ENCODE measurements at regions not wholly inside any gene's neighbourhood (a gene's known extent, or its start where the extent isn't known, plus 50 kb on each side); places are given as distances from the start of the nearest gene placed in this dataset.

DNA sequence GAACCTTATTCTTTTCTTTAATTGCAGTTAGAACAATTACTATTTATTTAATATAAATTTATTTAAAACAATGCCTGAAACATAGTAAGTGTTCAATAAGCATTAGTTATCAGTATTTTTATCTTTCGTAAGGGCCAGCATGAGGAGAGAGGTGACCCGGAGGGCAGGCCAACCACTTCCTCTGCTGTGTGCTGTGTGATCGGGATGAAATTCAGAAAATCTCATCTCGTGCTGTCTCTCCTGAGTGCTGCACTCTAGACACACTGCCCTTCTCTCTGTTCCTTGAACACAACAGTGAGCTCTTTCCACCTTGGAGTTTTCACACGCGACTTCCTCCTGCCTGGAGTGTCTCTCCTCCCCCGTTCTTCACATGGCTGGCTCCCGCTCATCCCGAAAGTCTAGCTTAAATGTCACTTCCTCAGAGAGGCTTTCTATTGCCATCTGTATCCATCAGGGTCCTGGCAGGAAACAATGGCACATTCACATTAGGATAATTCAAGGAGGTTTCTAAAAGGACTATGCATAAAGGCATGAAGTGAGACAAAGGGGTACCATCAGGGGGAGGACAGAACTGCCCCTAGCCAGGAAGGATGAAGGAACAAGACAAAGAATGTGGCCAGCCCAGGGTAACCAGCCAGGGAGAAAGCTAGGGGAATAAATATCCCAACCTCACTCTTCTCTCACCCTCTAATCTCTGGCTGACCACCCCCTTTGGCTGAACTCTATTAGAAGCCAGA lies 142.6 kb upstream of the GJB5 start:
- TF ChIP-seq CTCF (IDR thresholded peaks at IDR 0.05; ENCODE audit: low read depth, low read length) = no peak
- no peak overlapping the region for H3K4me3 ChIP-seq (ENCODE audit: low read depth, low read length)
- DNase-seq (ENCODE audit: low read depth, low spot score) = no peak
- in situ Hi-C loops (cut with HindIII; ENCODE audit: low sequenced_read_pairs) = no loop called here

DNA sequence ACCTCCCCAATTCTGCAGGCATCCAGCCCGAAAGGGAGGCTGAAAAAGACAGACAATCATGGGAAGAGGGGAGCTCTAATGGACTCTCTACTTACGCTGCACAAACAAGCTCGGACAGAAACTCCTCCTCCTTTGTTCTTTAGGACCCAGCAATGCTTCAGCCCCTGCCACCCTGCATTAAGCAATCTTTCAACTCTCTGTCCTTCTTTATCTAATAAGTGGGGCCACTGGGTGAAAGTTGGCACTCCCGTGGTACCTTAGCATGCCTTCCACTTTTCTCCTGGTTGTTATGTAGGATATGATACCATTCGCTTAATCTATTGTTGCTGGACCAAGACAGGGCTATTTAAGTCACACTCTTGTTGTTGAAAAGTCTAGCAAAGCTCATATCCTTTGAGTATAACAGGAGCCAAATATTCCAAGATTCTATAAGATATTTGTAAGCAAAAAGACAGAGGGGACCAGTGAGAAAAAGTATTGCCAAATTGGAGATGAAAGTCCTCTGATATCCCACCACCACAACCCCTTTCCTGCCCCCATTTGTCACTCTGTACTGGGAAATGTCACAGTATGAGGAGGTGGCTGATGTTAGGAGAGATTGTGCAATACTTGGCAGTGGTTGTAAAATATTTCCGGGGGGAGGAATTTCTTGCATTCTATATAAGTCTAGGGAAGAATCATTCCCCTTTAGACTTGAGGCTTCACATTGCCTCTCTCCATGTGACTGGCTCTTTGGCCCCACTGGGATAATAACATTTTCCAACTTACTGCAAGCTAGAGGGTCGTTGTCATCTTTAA lies 137.3 kb upstream of the GJB5 start:
- no peak for DNase-seq (ENCODE audit: low read depth, low spot score)
- TF ChIP-seq CTCF (IDR thresholded peaks at IDR 0.05; ENCODE audit: low read depth, low read length) = no peak
- H3K4me3 ChIP-seq (ENCODE audit: low read depth, low read length) = no peak overlapping the region
- in situ Hi-C loops (cut with HindIII; ENCODE audit: low sequenced_read_pairs) = no loop called here

- in situ Hi-C loops (cut with HindIII; ENCODE audit: low sequenced_read_pairs) = no loop called here
- no peak overlapping the region for H3K4me3 ChIP-seq (ENCODE audit: low read depth, low read length)
- no peak for TF ChIP-seq CTCF (IDR thresholded peaks at IDR 0.05; ENCODE audit: low read depth, low read length)
- no peak for DNase-seq (ENCODE audit: low read depth, low spot score)
These were observed 136.5 kb upstream of the GJB5 start for GRCh38 chr1:34618381-34618780.

DNA sequence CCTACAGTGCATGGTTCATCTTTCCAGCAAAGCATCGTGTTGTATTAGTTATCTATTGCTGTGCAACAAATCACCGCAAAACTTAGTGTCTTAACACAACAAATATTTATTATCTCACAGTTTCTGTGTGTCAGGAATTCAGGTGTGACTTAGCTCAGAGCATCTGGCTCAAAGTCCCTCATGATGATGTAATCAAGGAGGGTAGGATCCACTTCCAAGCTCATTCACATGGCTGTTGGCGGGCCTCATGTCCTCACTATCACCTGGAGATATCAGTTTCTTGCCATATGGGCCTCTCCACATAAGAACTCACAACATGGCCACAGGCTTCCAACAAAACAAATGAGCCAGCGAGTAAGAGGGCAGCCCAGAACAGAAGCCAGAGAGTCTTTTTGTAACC lies 135.6 kb upstream of the GJB5 start:
- H3K4me3 ChIP-seq (ENCODE audit: low read depth, low read length) = no peak overlapping the region
- no peak for TF ChIP-seq CTCF (IDR thresholded peaks at IDR 0.05; ENCODE audit: low read depth, low read length)
- DNase-seq (ENCODE audit: low read depth, low spot score) = no peak
- in situ Hi-C loops (cut with HindIII; ENCODE audit: low sequenced_read_pairs) = no loop called here

DNA sequence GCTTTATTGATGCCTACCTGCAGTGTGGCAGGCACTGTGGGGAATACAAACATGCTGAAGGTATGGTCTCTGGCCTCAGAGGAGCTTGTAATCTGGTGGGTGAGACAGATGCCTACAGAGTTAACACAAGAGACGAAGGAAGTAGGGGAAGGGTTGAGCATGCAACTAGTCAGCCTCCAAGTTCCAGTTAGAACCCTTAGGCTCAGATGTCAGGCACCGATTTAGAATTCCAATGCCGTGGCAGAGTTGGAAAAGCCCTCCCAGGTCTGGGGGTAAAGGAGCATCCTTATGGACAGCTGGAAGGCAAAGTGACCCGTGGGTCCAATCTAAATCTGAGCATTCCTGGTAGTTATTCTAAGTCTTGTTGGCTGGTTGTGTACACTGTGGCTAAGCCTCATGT lies 132.9 kb upstream of the GJB5 start:
- DNase-seq (ENCODE audit: low read depth, low spot score) = no peak
- in situ Hi-C loops (cut with HindIII; ENCODE audit: low sequenced_read_pairs) = no loop called here
- H3K4me3 ChIP-seq (ENCODE audit: low read depth, low read length) = no peak overlapping the region
- TF ChIP-seq CTCF (IDR thresholded peaks at IDR 0.05; ENCODE audit: low read depth, low read length) = no peak

DNA sequence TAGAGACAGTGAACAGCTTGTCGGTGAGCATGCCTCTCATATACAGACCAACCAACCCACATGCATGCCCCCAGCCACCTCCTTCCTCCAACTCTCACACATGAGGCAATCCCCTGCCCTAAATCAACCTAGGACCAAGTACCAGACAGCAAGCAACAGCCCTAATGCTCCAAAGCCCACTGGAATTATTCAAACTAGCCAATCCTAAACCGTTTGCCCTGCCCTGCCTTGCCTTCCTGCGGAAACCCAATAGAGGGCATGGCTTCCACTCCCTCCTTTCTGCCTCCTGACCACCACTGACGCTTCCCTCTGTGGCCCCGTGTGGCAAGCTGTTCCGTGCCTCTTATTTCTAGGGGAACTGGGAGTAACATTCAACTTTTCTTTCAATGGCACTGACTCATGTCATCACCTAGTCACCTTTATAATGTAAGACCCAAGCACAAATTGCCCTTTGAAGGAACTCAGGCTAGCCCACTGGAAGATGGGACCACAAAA lies 129.3 kb upstream of the GJB5 start:
- DNase-seq (ENCODE audit: low read depth, low spot score) = no peak
- in situ Hi-C loops (cut with HindIII; ENCODE audit: low sequenced_read_pairs) = no loop called here
- no peak for TF ChIP-seq CTCF (IDR thresholded peaks at IDR 0.05; ENCODE audit: low read depth, low read length)
- H3K4me3 ChIP-seq (ENCODE audit: low read depth, low read length) = no peak overlapping the region
